ENCODE measurements at regions not wholly inside any gene's neighbourhood (a gene's known extent, or its start where the extent isn't known, plus 50 kb on each side); places are given as distances from the start of the nearest gene placed in this dataset.

- POLR2A ChIA-PET (ENCODE audit: unreplicated experiment): interaction anchor here (0.7 kb wide), 1 partner anchor 1039 kb away, joined by 5 read pairs; no protein-coding TSS in a partner anchor
- intact Hi-C loops (cut with micrococcal nuclease): loop anchor here (5.0 kb wide), 1 partner anchor 57 kb away; no protein-coding TSS in a partner anchor
- Histone ChIP-seq H3K27me3 (ENCODE audit: low read length) (no peaks in the 10 kb centered on the region), H3K9ac (ENCODE audit: low read length) (no peak overlapping the region), H3K9me2 (replicated peaks; ENCODE audit: low read length) (no peaks in the 10 kb centered on the region), H3K4me3 (ENCODE audit: low read length) (no peak overlapping the region), H2AFZ (ENCODE audit: low read length) (no peak overlapping the region), H4K20me1 (ENCODE audit: low read length) (no peaks in the 10 kb centered on the region), H3F3A (ENCODE audit: low read length, unreplicated experiment) (no peaks in the 10 kb centered on the region), H3K27ac (ENCODE audit: low read length) (no peak overlapping the region), H3K79me2 (ENCODE audit: low read length) (no peaks in the 10 kb centered on the region), H3K9me3 (ENCODE audit: low read length) (no peaks in the 10 kb centered on the region), H3K36me3 (ENCODE audit: low read depth, low read length) (no peaks in the 10 kb centered on the region), H3K4me1 (ENCODE audit: insufficient read depth, low read length) (no peaks in the 10 kb centered on the region), H3K4me2 (ENCODE audit: low read length) (no peak overlapping the region)
- TF ChIP-seq, protein P1, sequence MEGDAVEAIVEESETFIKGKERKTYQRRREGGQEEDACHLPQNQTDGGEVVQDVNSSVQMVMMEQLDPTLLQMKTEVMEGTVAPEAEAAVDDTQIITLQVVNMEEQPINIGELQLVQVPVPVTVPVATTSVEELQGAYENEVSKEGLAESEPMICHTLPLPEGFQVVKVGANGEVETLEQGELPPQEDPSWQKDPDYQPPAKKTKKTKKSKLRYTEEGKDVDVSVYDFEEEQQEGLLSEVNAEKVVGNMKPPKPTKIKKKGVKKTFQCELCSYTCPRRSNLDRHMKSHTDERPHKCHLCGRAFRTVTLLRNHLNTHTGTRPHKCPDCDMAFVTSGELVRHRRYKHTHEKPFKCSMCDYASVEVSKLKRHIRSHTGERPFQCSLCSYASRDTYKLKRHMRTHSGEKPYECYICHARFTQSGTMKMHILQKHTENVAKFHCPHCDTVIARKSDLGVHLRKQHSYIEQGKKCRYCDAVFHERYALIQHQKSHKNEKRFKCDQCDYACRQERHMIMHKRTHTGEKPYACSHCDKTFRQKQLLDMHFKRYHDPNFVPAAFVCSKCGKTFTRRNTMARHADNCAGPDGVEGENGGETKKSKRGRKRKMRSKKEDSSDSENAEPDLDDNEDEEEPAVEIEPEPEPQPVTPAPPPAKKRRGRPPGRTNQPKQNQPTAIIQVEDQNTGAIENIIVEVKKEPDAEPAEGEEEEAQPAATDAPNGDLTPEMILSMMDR (conservative IDR thresholded peaks at IDR 0.05; ENCODE audit: low read depth, low read length): peak; percentile 33; the same call in 1 of the 2 replicates
- no peak for TF ChIP-seq EZH2 (IDR thresholded peaks at IDR 0.05; ENCODE audit: low read length, unreplicated experiment)
- no TSS peak for BruUV-seq (replicated peaks)
- no peak for DNase-seq
- CTCF ChIA-PET: interaction anchor here (0.7 to 1.2 kb wide), 4 partner anchors 23 to 178 kb away, joined by 3 to 16 read pairs (median 4); no protein-coding TSS in a partner anchor
- no peak for ATAC-seq
These were observed 444.9 kb upstream of the PKN2 start for GRCh38 chr1:88239205-88239604.

- Histone ChIP-seq H3K9me3 (ENCODE audit: low read length) (no peaks in the 10 kb centered on the region; the same call in 1 of the 2 replicates), H3K36me3 (ENCODE audit: low read depth, low read length) (no peaks in the 10 kb centered on the region), H4K20me1 (ENCODE audit: low read length) (no peaks in the 10 kb centered on the region), H3K27ac (ENCODE audit: low read length) (no peak overlapping the region), H3K9me2 (replicated peaks; ENCODE audit: low read length) (no peaks in the 10 kb centered on the region), H3K4me2 (ENCODE audit: low read length) (no peak overlapping the region), H3K4me1 (ENCODE audit: insufficient read depth, low read length) (no peaks in the 10 kb centered on the region), H3K4me3 (ENCODE audit: low read length) (no peak overlapping the region), H3F3A (ENCODE audit: low read length, unreplicated experiment) (no peaks in the 10 kb centered on the region), H3K79me2 (ENCODE audit: low read length) (no peaks in the 10 kb centered on the region), H2AFZ (ENCODE audit: low read length) (no peak overlapping the region), H3K9ac (ENCODE audit: low read length) (no peak overlapping the region), H3K27me3 (ENCODE audit: low read length) (no peaks in the 10 kb centered on the region)
- intact Hi-C loops (cut with micrococcal nuclease): no loop called here
- ATAC-seq (no peak), DNase-seq (no peak)
- no peak for TF ChIP-seq EZH2 (IDR thresholded peaks at IDR 0.05; ENCODE audit: low read length, unreplicated experiment)
- TF ChIP-seq EZH2phosphoT487 (IDR thresholded peaks at IDR 0.05; ENCODE audit: borderline replicate concordance, low read length): no peak
- TF ChIP-seq, protein P1 (conservative IDR thresholded peaks at IDR 0.05; ENCODE audit: low read depth, low read length): no peak
- BruUV-seq (replicated peaks): no TSS peak
- CTCF ChIA-PET: no interaction called here
- POLR2A ChIA-PET (ENCODE audit: unreplicated experiment): no interaction called here
These were observed 436.4 kb upstream of the PKN2 start for GRCh38 chr1:88247666-88248065.

GRCh38 chr1:88250915-88251314, 433.2 kb upstream of the PKN2 start:
- H3K27ac ChIP-seq (ENCODE audit: low read length): no peak overlapping the region
- no peak overlapping the region for H3K9ac ChIP-seq (ENCODE audit: low read length)
- no peak overlapping the region for H3K4me3 ChIP-seq (ENCODE audit: low read length)
- no peak for DNase-seq
- ATAC-seq: no peak
- POLR2A ChIA-PET (ENCODE audit: unreplicated experiment): no interaction called here
- CTCF ChIA-PET: no interaction called here
- intact Hi-C loops (cut with micrococcal nuclease): no loop called here
- no peaks in the 10 kb centered on the region for H4K20me1 ChIP-seq (ENCODE audit: low read length)
- no peak overlapping the region for H2AFZ ChIP-seq (ENCODE audit: low read length)
- TF ChIP-seq EZH2phosphoT487 (IDR thresholded peaks at IDR 0.05; ENCODE audit: borderline replicate concordance, low read length): no peak
- H3K4me2 ChIP-seq (ENCODE audit: low read length): no peak overlapping the region
- no peaks in the 10 kb centered on the region for H3K9me3 ChIP-seq (ENCODE audit: low read length)
- H3K27me3 ChIP-seq (ENCODE audit: low read length): no peaks in the 10 kb centered on the region
- no peaks in the 10 kb centered on the region for H3K4me1 ChIP-seq (ENCODE audit: insufficient read depth, low read length)
- H3K79me2 ChIP-seq (ENCODE audit: low read length): no peaks in the 10 kb centered on the region
- BruUV-seq (replicated peaks): no TSS peak
- H3F3A ChIP-seq (ENCODE audit: low read length, unreplicated experiment): no peaks in the 10 kb centered on the region
- H3K9me2 ChIP-seq (replicated peaks; ENCODE audit: low read length): no peaks in the 10 kb centered on the region
- H3K36me3 ChIP-seq (ENCODE audit: low read depth, low read length): no peaks in the 10 kb centered on the region

All from PC-3 (cell line).